Ovary (tissue), 7 donors: ENCODE measurements at regions not wholly inside any gene's neighbourhood (a gene's known extent, or its start where the extent isn't known, plus 50 kb on each side); places are given as distances from the start of the nearest gene placed in this dataset.

Experiments used
- DNase-seq, 5 donors: peaks; one replicate each; pipeline ENCODE4 v3.0.0-alpha.2; 2019 to 2020
- H3K27ac ChIP-seq, 2 donors: fragments of 200-600 bp; one replicate each; pipeline versions ENCODE4 v1.5.1 to v1.8.0; 2019 to 2022
- H3K27me3 ChIP-seq: fragments of 200-600 bp; one replicate; pipeline ENCODE4 v1.8.0; 2022
- H3K36me3 ChIP-seq: fragments of 200-600 bp; sonication (generic); one replicate; pipeline ENCODE4 v1.5.1; 2019
- H3K4me1 ChIP-seq: one replicate; pipeline ENCODE4 v1.8.1; 2013; ENCODE audit warnings: mild to moderate bottlenecking, moderate library complexity; ENCODE audit not compliant: insufficient read depth
- H3K4me3 ChIP-seq: fragments of 200-600 bp; sonication (generic); one replicate; pipeline ENCODE4 v1.5.1; 2017
- H3K9me3 ChIP-seq, 2 donors: fragments of 200-600 bp in 1 of 2; sonication (generic) in 1 of 2; one replicate each; pipeline versions ENCODE4 v1.5.1 to v1.8.1; 2013 to 2019; ENCODE audit warnings: mild to moderate bottlenecking in 1 of 2, moderate library complexity in 1 of 2
- CTCF ChIP-seq, 3 donors: fragments of 450-650 bp in 2 of 3; fragments of 200-600 bp in 1 of 3; IDR thresholded peaks; one replicate each; pipeline versions ENCODE4 v1.5.1 to v1.8.0; 2016 to 2022; ENCODE audit warnings: antibody characterized with exemption in 3 of 3, mild to moderate bottlenecking in 1 of 3
- EP300 ChIP-seq: sonication (generic); formaldehyde crosslinking; IDR thresholded peaks from one replicate; pipeline ENCODE4 v1.6.1; 2017; ENCODE audit warnings: antibody characterized with exemption
- POLR2A ChIP-seq: fragments of 450-650 bp; IDR thresholded peaks from one replicate; pipeline ENCODE4 v1.6.1; 2017; ENCODE audit warnings: antibody characterized with exemption, mild to moderate bottlenecking, moderate library complexity
- whole genome bisulfite sequencing, 3 donors: extraction: QIAGEN DNeasy Blood & Tissue Kit in 1 of 3; methylation state at CpG; one replicate each; pipeline versions ENCODE4 v1.1.5 to v1.1.7; 2013 to 2017; 5-methylcytosine and 5-hydroxymethylcytosine counted together
- intact Hi-C, 4 donors: fragments of 100-400 bp; cut with DNase I; formaldehyde crosslinking; loops; one replicate each; pipeline versions ENCODE4 v1.11.0 to v1.15.1; 2022 to 2023
- donor health status: DM: no; HTN: no; CAD: no; lungs with moderate emphysema.
- donor health status: DM: no; HTN: no; CAD: no.
- donor health status: Bipolar disorder and iron deficiency.
- donor health status: DM: no; HTN: no; CAD: no.
- donor health status: DM: yes; HTN: yes; CAD: no.

- no peaks in the 10 kb centered on the region for H3K27me3 ChIP-seq
- H3K27ac ChIP-seq = no peak overlapping the region
- no peaks in the 10 kb centered on the region for H3K4me1 ChIP-seq
- intact Hi-C loops = no loop called here
- no peak for DNase-seq
- no peaks in the 10 kb centered on the region for H3K36me3 ChIP-seq
- H3K4me3 ChIP-seq = no peak overlapping the region
- WGBS, 3 donors = 29 to 63% (median 40%) methylated on average over 1 of the region's 1 CpG
- H3K9me3 ChIP-seq = no peaks in the 10 kb centered on the region
- TF ChIP-seq POLR2A (no peak), EP300 (no peak), CTCF (IDR thresholded peaks at IDR 0.05) (no peak)
Measured at GRCh38 chr9:22857316-22857715, 410.7 kb downstream of the DMRTA1 start.

- no peaks in the 10 kb centered on the region for H3K4me1 ChIP-seq
- no peaks in the 10 kb centered on the region for H3K27me3 ChIP-seq
- H3K36me3 ChIP-seq = no peaks in the 10 kb centered on the region
- H3K27ac ChIP-seq = no peak overlapping the region
- intact Hi-C loops = loop anchor here in 1 of 4 donors (1.0 kb wide), 1 partner anchor 26 kb away; no protein-coding TSS in a partner anchor
- no peak overlapping the region for H3K4me3 ChIP-seq
- 90 to 94% (median 94%) methylated on average over 25 of the region's 25 CpGs for WGBS, 3 donors
- DNase-seq = no peak
- TF ChIP-seq POLR2A = no peak
- TF ChIP-seq EP300 = no peak
- no peak for TF ChIP-seq CTCF (IDR thresholded peaks at IDR 0.05)
- no peaks in the 10 kb centered on the region for H3K9me3 ChIP-seq
Measured at GRCh38 chr9:22863106-22863505, 416.5 kb downstream of the DMRTA1 start.

- intact Hi-C loops = loop anchor here in 1 of 4 donors (1.0 kb wide), 1 partner anchor 26 kb away; no protein-coding TSS in a partner anchor
- WGBS, 3 donors = 80 to 86% (median 86%) methylated on average over 1 of the region's 1 CpG
- no peaks in the 10 kb centered on the region for H3K4me1 ChIP-seq
- DNase-seq = no peak
- H3K27ac ChIP-seq = no peak overlapping the region
- H3K36me3 ChIP-seq = no peaks in the 10 kb centered on the region
- no peaks in the 10 kb centered on the region for H3K9me3 ChIP-seq
- TF ChIP-seq CTCF (IDR thresholded peaks at IDR 0.05) (no peak), EP300 (no peak), POLR2A (no peak)
- H3K4me3 ChIP-seq = no peak overlapping the region
- no peaks in the 10 kb centered on the region for H3K27me3 ChIP-seq
Measured at GRCh38 chr9:22863736-22864135, 417.1 kb downstream of the DMRTA1 start.

GRCh38 chr9:22893196-22893843 is 446.7 kb downstream of the DMRTA1 start:
- no peak overlapping the region for H3K4me3 ChIP-seq
- WGBS, 3 donors = 78 to 81% (median 79%) methylated on average over 4 of the region's 4 CpGs
- no peaks in the 10 kb centered on the region for H3K27me3 ChIP-seq
- H3K4me1 ChIP-seq = no peaks in the 10 kb centered on the region
- TF ChIP-seq POLR2A (no peak), CTCF (IDR thresholded peaks at IDR 0.05) (no peak), EP300 (no peak)
- no peaks in the 10 kb centered on the region for H3K36me3 ChIP-seq
- no peak for DNase-seq
- H3K27ac ChIP-seq = no peak overlapping the region
- no peaks in the 10 kb centered on the region for H3K9me3 ChIP-seq
- intact Hi-C loops = no loop called here
